GM21576 (cell line): ENCODE measurements at regions not wholly inside any gene's neighbourhood (a gene's known extent, or its start where the extent isn't known, plus 50 kb on each side); places are given as distances from the start of the nearest gene placed in this dataset.

ENCODE experiments used
- ATAC-seq: cut with Tn5 transposase; IDR thresholded peaks from one replicate; pipeline ENCODE4 v1.9.1; 2021; ENCODE audit warnings: mild to moderate bottlenecking, moderate library complexity; ENCODE audit not compliant: unreplicated experiment

DNA sequence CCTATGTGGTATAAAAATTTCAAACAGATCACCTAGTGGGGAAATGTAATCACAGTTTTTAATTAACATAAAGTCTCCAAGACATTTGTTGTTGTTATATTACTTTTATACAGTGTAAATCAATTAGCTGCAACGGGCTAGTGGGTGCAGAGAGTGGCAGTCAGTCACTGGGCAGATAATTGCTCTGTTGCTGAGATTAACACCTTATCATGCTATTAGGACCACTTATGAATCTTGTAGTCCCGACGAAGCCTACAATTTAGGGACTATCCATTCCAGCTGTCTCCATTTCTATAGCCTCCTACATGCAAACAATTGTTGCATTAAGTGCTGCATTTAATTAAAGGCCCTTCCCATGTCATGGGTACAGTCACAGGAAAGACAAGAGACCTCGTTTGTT is 158.9 kb upstream of the PROX1 start:
- no peak for ATAC-seq

DNA sequence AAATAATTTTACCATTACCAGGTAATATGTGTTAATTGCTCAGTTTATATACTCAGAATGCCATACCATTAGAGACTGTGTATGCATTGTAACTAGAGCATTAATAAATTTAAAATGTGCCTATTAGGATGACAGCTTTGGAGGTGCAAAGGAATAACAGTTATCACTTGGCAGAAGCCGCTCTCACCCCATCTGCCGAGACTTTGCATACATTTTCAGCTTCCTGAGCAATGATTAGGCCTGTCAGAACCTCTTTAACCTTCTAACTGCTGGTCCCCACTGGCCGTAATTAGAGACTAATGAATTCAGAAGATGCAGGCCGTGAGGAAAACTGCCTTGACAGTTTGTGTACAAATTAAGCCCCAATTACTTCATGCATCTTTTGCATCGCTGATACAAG is 158.0 kb upstream of the PROX1 start:
- ATAC-seq, result no peak

DNA sequence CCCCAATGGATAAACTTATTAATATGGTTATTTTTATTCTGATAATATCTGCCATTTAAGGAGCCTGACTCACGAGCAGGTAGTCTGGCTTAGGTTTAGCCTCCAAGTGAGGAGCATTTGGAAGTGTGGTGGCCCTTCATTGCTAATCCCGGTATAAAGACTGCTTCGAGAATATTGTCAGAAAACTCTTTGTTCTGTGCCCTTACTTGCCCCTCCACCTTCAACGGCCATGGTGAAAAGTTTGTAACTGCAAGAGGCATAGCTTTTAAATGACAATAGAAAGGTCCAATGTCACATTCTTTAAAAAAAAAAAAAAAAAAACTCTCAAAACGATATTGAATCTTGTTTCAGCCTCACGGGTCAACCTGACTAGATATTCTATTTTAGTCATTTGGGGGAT is 157.4 kb upstream of the PROX1 start:
- ATAC-seq, result no peak

- ATAC-seq, result no peak
Observed at GRCh38 chr1:213840575-213840974, 147.2 kb upstream of the PROX1 start.

DNA sequence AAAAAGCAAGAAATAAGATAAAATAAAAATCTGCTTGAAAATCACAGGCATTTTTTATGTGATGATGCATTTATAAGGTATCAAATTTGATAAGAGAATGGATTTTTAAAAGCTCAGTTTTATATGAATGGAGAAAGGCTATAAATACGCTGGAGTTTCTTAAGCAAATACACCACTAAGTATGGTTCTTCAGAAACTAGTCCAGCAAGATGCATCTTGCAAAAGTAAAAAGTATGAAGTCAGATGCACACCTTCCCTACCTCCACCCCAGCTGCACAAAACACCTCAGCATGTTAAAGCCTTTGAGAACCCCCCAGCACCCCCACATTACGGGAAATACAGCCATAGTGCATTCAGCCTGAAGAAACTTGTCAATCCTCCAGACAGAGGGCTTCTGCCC is 143.1 kb upstream of the PROX1 start:
- ATAC-seq, result no peak

DNA sequence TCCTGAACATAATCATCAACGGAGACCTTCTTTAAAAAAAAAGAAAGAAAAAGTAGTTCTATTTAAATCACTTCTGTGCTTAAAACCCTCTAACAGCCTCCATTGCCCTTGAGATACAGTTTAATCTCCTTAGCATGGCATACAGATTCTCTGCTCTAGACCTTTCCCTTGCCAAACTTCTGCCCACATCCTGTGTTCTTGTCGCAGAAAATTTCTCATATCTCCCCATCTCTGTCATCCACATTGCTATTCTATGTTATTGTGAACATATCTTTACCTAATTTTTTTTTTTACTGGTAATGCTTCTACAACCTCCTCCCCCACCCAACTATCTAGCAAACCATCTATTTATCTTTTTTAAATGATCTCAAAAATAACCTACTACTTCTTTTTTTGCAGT is 135.7 kb upstream of the PROX1 start:
- ATAC-seq, result no peak

GRCh38 chr1:213858581-213858980 is 129.2 kb upstream of the PROX1 start:
- ATAC-seq, result no peak

GRCh38 chr1:213861841-213862240 is 125.9 kb upstream of the PROX1 start:
- ATAC-seq, result no peak

DNA sequence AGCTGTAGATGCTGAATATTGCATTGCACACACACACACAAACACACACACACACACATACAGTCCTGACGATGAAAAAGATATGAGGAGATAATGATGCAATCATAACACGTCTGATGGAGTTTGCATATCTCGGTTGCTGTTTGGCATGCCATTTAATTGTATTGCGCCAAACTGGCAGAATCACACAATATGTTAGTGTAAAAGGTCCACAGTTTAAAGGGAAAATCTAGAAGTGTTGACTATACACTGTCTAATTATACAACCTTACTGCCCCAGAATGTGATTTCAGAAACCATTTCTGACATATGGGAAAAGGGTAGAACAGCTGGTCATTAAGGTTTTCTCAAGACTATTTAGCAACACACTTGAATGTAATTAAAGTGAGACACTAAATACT is 123.7 kb upstream of the PROX1 start:
- ATAC-seq, result no peak

DNA sequence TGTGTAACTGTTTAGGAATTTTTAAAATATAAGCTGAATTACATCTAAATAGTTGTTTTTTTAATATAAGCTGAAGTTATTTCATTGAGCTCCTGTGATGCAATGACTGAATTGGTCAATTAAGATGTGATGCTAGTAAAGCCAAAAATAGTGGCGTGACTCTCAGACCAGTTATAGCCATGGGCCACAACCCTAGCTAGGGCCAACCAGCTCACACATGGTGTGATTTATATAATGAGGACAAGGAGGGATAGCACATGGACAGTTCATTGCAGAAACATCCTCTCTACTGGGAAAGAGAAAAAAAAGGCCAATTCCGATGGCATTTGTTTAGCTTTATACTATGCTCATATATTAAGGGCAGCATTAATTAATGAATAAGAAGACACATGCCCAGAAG is 119.3 kb upstream of the PROX1 start:
- no peak for ATAC-seq

DNA sequence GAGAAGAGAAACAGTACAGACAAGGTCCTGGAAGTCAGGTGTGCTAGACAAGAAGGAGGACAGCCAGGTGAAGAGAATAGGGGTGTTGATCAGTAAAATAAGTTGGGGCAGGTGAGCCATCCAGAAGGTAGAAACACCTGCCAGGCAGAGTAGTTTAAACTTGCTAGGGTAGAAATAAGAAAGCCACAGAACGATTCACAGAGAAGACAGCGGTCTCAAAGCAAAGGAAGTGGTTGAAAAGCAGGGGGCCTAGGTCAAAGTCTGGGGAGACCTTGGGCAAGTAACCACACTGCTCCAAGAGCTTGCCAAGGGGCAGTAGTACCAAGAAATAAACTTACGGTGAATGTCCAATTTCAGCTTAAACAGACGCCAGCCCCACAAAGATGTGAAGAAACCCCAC is 116.6 kb upstream of the PROX1 start:
- ATAC-seq, result no peak

DNA sequence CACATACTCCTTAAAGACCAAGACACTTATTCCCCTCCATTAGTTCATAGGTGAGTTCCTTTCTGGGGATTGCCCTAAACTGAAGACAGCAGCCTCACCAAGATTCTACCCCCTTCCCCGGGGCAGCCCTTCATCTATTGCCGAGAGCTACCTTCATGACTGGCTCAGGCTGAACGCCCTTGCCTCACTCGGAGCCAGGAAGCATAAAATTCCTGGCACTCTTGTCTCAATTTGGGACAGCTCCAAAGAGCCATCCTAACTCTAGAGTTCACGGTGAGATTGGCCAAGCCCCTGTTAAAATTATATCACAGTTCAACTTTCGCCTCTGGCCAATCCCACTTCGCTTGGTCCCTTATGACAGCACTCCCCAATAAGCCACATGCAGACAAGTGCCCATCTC is 113.0 kb upstream of the PROX1 start:
- no peak for ATAC-seq

GRCh38 chr1:213876531-213876930 is 111.2 kb upstream of the PROX1 start:
- no peak for ATAC-seq

DNA sequence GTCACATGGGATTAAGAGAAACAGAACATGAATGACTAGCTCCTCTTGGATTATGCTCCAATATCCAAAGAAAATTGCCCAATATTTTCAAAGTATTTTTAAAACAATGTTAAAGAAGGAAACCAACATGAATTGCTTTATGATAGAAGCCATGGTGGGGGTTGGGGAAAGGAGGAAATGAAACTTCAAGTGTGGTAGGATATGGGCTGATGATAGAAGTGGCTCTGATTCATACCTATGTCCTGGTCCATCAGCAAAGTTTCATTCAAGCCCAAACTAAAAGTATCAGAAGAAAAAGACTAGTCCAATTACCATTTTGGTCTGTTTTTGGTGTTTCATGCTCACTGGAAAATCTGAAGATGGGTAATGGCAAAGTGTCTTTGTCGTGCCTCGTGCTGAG is 104.2 kb upstream of the PROX1 start:
- ATAC-seq, result no peak

GRCh38 chr1:213884402-213884801 is 103.4 kb upstream of the PROX1 start:
- no peak for ATAC-seq

- ATAC-seq, result no peak
Observed at GRCh38 chr1:213884942-213885341, 102.8 kb upstream of the PROX1 start.

DNA sequence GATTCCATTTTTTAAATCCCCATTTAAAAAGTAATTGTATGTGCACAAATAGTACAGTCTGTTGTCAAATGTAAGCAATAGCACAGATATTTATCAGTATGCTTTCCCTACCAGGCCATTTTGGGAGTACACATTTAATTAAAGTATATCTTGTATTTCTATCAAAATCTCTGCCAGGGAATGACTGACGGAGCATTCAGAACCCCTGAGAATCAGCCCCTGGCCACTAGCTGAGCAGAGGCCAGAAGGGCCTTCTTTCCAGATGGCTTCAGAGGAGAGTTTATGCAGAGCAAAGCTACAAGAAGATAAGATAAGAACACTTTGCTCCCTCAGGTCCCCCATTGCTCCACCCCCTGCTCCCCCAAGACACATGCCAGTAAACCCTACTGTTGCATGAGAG is 99.9 kb upstream of the PROX1 start:
- no peak for ATAC-seq

GRCh38 chr1:213891989-213892902 is 95.5 kb upstream of the PROX1 start:
- no peak for ATAC-seq

GRCh38 chr1:213898684-213899083 is 89.1 kb upstream of the PROX1 start:
- ATAC-seq, result no peak

DNA sequence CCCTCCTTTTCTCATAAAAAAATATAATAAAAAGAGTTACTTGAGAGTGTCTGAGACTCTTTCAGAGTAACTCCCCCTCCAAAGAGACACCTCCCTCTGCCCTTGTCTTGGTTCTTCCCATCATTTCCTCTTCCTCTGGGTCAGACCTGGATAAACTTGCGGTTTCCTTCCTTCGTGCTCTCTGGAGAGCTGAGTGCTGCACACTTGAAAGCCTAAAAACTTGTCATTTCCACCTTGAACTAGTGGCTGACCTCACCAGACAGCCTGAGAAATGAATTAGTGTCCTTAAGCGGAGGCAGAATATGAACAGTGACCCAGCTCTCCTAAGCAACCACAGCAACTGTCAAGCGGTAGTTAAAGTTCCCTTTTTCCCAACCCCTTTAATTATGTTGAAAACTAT is 88.4 kb upstream of the PROX1 start:
- ATAC-seq, result no peak

DNA sequence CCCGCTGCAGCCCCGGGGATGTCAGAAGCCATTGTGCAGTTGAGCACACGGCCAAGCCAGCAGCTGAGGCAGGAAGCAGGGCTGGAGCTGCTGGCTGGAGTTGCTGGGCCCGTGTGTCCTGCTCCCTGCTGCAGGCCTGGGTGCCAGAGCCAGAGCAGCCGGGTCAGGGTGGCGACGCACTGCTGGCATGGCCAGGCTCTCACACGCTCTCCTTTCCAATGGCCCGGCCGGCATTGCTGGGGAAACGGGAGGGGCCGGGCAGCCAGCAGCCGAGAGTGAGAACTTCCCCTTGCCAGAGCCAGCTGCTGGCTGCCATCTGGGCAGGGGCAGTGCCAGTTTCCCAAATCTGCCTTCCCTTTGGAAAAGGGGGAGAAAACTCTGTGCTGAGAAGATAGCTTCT is 82.4 kb upstream of the PROX1 start:
- ATAC-seq, result no peak

DNA sequence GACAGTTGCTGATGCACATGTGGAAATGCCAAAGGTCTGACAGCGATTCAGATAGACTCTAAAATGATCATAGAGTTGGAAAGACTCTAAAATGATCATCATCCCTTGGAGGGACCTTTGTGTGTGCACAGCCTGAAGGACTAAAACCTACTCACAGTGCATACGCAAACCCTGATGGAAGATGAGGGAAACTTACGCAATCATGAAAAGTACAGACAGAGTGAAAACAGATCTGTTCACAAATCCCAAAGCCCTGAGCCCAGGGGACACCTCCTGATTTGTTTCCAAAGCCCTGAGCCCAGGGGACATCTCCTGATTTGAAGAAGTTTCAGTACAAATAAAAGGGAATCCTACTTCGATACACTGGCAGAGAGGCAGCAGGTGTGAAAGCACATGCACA is 79.3 kb upstream of the PROX1 start:
- no peak for ATAC-seq

- ATAC-seq, result no peak
Observed at GRCh38 chr1:213914392-213914791, 73.4 kb upstream of the PROX1 start.
